Tongue (tissue), 1 donor: ENCODE measurements at regions not wholly inside any gene's neighbourhood (a gene's known extent, or its start where the extent isn't known, plus 50 kb on each side); places are given as distances from the start of the nearest gene placed in this dataset.

ENCODE experiments used
- DNase-seq: peaks from one replicate; pipeline ENCODE4 v3.0.0-alpha.2; 2015

DNA sequence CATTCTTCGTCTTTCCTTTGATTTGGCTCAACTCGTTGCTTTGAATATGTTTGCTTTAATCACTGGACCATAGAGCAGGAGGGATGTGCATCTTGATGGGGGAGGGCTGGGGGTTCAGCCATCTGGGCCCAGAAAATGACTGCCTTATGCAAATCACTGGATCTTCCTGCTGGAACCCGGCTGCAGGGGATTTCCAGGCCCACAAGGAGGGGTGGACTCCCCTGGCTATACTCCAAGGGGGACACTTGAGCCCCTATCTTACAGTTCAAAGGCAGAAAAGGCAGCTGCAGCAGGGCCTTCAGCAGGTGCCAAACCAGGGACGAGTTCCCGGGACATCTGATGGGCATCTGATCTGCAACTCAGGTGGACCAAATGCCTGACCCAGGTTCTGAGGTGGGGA is 122.5 kb downstream of the DICER1 start:
- peak; percentile 12 for DNase-seq

DNA sequence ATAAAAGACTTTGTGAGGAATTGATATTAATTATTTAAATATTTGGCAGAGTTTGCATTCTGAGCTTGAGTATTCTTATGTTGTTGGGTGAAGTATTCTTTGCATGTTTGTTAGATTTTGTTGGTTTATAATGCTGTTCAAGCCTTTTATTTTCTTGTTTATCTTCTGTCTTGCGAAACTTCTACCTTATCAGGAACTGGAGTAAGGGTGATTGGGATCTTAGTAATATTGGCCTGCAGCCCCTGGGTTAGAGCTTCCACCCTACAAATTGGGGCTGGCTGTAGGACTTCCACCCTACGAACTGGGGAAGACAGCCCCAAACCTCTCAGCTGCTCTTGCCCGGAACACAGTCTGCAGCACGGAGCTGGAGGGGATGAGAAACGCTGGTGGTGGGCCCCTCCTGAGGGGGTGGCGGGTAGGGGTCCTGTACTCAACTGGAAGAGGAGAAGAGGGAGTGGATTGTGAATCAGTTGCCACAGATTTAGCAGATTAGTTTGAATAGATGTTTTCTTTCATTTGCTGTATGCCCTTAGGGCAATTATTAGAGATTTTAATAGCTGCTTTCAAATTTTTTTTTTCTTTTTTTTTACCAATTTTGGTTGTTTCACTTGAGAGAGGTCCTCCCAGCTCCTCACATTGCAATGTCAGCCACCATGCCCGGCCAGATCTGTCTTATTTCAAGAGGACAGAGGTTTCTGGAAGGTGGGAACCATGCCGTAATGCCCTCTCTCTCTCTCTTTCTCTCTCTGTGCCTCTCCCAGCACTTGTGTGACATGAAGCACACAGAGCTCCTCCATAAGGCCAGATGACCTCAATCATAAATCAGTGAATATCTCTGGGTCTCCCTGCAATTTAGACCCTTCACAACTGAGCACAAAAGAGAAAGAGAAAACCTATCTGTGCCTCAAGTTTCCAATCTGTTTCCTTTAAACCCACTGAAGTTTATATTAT is 123.4 kb downstream of the DICER1 start:
- no peak for DNase-seq

DNA sequence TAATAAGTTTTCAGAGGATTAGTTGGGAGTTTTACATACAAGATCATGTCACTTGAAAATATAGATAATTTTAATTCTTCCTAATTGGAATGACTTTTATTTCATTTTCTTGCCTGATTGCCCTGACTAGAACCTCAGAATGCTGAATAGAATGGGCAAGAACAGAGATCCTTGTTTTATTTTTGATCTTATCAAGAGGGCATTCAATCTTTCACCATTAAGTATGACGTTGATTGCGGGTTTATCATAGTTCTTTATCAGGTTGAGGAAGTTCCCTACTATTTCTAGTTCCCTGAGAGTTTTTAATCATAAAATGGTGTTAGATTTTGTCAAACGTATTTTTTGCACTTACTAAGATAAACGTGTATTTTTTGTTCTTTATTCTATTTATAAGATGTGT is 124.3 kb downstream of the DICER1 start:
- no peak for DNase-seq

DNA sequence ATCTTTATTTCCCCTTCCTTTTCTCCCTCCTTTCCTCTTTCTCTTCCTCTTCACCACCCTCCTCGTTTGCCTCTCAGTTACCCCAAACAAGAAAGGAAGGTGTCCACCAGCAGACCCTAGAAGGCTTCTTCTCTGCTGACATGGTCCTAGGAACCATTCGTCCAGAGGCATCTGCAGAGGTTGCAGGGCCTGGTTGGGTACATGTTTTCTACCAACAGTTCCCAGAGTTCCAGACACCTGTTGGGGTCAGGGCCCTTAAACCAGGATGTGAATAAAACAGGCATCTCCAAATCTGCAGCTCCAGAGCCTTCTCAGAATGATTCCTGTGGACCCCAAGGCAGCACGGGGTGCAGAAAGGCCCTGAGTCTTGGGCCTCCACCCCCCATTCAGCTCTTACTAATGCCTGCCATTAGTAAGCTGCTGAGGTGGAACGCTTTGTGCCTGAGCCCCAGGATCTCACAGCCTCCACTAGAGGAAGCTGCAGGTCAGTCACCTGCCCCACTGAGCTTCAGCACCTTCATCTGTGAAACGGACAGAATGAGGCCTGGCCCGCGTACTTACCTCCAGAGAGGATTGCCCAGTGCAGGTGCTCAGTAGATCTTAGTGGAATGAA is 130.4 kb downstream of the DICER1 start:
- DNase-seq = no peak

DNA sequence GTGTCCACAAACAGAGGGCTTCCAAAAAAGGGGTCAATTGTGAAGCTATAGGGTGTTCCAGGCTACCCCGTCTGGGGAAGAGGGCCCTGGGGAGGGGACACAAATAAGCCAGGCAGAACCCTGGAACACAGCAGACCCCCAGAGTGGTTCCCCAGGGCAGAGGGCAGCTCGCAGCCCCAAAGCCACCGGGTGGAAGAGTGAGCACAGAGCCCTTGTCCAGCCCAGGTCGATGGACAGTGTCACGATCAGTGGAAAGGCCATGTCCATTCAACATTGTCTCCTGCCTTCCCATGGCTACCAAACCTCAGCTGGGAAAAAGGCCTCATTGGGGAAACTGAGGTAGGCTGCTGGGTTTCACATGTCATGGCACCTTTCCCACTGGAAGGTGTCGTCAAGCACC is 131.4 kb downstream of the DICER1 start:
- DNase-seq = no peak

DNA sequence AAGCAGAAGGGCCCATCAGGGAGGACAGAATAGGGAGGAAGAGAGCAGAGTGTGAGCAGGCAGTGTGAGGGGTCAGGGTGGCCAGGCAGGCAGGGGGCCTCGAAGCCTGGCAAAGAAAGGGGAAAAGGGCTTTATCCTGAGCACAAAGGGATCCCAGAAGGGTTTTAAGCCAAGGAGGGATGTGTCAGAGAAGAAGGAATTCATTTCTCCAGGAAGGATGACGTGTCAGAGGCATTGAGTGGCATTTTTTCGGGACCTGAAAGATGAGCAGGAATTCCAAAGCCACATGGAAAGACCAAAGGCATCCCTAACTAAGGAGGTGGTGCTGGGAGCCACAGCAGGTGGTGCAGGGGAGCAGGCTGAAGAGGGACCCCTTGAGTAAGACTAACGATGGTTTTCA is 132.1 kb downstream of the DICER1 start:
- DNase-seq = no peak

DNA sequence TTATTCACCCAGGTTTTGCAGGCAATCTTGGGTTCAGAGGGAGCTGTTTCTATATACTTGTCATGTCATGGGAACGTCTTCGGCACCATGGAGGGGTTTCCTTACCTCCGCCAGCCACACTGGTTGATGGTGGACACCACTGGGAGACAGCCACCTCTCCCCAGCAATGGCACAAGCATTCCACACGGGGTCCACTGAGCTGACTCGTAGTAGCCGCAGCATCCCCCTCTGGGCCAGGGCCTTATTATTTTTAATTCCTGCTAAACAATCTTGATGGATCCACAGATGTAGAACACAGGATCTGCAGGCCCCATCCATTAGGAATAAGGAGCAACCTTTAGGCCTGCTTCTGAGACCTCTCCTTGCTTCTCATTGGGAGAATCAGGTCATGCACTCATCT is 132.9 kb downstream of the DICER1 start:
- no peak for DNase-seq

DNA sequence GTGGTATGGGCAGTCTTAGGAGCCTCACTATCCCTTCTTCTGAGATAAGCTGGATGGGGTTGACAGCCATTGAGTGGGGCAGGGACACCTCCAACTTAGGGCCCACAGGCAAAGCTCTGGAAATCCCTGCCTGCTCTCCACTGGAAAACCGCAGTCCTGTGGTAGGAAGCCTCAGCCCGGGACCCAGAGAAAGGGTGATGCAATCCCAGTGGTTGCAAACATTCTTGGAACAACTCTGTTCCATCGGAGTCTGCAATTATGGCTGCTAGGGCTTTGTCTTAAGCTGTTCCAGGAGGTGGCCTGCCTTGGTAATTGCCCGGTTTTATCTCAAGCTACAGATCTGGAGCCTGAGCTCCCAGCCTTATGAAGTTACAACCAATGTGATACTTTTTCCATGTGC is 133.4 kb downstream of the DICER1 start:
- no peak for DNase-seq

DNA sequence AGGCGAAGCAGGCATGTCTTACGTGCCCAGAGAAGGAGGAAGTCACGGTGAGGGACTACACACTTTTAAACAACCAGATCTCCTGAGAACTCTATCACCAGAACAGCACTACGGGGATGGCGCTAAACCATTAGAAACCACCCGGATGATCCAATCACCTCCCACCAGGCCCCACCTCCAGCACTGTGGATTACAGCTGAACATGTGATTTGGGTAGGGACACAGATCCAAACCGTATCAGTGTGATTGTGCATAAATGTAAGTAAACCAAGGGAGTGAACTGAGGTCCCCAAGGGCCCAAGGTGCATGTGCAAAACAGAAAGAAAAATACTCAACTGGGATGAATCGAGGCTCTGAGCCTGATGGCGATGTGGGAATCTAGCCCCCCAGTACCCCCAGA is 134.2 kb downstream of the DICER1 start:
- DNase-seq = no peak

DNA sequence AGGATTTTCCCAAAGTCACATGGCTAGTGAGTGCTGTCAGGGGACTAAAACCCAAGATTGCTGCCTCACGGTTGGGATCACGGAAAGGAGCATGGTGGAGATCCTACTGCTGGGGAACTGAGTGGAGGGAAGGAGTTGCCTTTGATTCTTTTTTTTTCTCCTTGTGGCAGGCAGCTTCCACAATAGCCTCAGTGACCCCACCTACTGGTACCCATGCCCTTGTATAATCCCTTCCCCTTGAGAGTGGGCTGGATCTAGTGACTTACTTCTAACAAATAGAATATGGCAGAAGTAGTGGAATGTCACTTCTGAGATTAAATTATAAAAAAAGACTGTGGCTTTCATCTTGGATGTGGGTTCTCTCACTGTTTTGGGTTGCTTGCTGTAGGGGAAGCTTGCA is 135.7 kb downstream of the DICER1 start:
- no peak for DNase-seq

DNA sequence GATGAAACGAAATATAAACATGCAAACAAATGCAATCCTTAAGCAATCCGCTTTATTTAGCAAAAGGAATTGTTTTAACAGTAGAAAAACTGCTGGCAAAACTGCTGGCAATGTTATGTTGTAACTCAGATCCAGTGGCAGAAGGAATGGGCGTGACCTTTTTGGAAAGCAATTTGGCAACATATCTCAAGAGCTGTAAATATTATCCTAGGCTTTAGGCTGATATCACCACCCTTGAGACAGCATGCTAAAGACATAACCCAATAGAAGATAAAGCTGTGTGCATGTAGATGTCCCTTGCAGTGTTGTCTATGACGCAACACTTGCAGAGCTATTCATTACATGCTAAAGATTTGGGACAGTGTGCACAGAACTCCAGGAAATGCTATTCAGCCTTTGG is 138.5 kb downstream of the DICER1 start:
- peak; percentile 35 for DNase-seq

DNA sequence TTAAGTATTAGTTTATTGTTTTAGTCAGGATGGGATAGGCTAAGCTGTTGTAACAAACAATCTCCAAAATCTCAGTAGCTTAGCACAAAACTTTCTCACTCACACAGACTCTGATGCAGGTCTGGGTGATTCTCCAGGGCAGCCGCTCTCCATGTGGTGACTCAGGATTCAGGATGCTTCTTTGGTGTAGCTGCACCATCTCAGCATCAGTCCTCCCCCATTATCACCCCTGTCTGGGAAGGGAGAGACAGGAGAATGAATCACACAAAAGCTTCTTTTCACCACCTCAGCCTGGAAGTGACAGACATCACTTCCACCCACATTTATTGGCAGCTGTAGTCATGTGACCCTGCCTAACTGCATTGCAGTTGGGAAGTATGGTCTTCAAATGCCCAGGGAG is 142.3 kb downstream of the DICER1 start:
- no peak for DNase-seq

DNA sequence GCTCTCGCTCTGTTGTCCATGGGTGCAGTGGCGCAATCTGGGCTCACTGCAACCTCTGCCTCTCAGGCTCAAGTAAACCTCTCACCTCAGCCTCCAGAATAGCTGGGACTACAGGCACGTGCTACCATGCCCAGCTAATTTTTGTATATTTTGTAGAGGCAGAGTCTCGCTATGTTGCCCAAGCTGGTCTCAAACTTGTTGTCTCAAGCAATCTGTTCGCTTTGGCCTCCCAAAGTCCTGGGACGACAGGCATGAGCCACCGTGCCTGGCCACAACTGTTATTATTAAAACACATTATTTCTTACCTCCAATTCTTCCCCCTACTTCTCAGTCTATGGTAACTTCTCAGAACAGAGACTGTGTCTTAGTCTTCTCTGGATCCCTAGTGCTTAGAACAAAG is 143.3 kb downstream of the DICER1 start:
- no peak for DNase-seq

DNA sequence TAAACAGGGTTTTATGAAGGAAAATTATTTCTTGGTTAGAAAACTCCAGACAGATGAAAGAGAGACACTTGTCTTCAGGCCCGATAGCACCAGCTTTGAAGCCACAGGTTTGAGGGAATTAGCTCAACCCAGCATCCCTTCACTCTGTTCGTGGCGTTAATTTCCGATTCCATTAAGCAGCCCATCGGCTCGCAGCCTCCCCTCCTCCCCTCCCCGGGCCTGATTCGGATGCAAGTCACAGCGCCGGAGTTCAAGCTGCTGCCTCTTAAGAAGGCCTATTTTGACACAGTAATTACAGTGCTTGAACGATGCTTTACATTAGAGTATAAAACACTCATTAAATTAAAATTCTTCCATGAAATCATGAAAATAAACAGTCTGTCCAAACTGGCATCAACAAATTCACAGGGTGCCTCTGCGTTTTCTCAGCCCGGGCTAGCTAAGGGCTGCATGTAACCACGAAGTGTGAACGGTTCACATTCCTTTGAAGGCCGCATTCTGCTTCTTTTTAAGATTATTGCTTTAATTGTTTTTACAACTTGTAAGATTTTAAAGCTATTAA is 145.8 kb downstream of the DICER1 start:
- peak; percentile 28 for DNase-seq

DNA sequence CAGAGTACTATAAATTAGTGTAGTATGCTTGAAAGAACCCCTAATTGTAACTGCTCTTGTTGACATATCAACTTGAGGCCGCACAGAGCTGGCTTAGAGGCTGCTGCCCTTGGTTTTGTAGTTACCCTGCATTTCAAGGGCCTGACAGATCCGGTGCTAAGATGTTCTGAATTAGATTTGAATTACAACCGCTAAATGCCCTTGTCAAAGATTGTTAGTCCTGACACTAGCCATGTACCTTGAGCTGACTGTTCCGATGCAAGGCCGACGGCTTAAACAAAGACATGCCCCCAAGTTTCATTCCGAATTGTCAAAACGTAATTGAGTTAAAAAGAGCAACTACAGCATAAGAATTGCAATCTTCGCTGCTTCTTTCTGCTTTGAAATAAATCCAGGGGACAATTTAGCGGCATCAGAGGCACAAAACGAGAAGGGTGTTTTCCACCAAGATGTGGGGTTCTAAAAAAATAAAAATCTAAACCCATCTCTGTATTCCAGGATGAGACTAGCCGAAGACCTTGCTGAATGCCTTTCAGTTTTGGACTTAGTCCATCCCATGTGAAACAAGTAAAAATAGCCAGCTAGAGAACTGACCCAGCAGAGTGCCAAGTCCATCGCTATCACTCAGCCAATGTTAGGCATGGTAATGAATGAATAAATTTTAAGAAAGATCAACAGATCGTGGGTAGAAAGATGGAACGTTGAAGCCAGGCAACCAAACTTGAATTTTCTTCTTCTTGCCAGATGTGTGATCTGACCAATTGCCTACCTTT is 148.7 kb downstream of the DICER1 start:
- peak; percentile 59 for DNase-seq

DNA sequence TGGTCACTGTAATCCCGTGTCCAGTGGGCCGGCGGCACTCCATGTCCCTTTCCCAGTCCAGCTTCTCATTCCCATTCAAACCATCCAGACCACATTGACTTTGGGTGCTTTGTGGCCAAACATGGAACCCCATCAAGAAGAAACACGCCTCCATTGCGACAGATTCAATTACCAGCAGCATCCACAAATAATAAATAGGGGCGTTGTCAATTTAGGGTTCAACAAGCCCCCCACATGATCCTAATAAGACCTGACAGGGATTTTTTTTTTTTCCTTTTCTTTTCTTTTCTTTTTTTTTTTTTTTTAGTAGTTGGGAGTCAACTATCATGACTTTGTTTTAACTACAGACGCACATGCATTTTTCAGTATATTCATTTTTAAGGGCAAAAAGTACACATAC is 149.4 kb downstream of the DICER1 start:
- DNase-seq = no peak

DNA sequence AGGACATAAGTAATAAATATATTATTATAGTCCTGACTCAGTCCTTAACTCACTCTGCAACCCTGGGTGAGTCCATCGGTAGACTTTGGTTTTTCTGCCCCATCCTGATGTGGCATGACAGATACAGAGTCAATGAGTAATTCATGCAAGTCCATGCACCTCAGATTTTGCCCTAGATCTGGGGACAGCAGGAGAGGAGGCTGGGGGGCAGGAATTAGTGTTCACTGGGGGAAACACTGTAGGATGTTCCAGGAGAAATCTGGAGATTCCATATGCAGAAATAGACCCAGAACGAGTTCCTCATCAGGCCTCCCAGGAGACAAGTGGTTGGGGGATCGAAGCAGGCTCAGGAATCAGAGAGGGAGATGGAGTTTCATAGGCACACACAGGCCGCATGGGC is 150.8 kb downstream of the DICER1 start:
- DNase-seq = no peak

DNA sequence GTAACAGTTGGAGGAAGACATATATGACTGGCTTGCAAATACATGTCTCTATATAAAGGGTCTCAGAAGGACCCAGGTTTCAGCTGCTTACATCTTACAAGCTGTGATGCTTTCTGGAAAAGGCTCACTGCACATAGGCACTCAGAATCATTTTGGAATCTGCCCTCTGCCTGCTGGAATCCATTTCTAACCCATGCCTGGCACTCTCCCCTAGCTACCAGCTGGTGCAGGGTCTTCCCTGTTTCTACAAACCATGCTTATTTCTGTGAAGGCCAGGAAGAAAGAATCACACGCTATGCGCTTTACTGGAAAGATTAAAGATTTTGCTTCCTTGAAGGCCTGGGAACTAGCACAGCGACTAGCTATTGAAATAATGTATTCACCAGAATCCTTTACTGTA is 151.3 kb downstream of the DICER1 start:
- peak; percentile 75 for DNase-seq

DNA sequence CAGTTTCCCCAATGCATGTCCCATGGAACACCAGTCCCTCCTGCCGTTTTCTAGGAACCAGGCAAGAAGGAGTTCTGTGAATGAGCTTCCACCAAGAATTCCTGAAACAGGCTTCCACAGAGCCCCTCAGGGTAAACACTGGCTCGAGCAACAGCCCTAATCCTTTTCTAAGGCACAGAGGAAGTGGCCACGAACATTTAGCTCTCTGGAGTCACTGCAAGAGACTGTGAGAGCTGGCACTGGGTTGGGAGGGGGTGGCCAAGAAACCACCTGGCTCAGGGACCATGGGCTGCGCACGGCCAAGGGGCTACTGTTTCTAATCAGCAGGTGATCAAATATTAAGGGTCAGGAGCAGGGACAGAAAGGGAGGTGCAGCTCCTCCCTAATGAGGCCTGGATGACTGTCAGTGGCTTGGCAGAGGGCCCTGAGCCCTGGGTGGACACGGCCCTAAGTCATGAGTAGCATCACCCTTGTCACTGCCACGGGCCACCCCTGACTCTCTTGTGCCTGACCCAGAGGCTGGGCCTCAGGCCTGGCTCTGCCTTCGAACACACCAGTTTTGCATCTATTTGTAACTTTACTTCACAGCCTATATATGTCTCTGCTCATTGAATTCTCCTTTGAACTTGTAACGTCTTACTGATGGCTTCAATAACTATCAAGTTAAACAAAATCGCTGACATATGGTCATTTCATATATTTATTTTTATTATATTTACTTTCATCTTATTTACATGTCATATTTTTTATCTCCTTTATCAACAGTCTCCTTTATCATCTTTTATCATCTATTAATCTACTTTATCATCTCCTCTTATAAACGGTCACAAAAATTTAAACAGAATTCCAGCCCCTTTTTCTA is 154.0 kb downstream of the DICER1 start:
- DNase-seq = peak; percentile 14

DNA sequence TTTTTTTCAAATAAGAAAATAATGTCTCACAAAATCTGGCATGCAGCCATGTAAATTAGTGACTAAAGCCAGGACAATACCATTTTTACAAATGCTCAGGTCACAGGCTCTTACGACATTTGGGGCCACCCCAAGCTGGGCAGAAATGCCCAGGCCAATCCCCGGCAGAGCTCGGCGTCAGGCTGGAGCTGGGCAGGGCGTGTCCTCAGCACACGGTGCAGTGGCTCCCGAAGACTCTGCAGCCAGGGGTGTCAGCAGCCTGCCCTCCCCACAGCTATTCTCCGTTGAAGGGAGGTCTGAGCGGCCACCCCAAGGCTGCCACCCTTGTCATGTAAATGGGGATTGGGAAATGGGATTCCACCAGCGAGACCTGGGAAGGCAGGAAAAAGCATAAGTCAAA is 158.6 kb downstream of the DICER1 start:
- DNase-seq = no peak

DNA sequence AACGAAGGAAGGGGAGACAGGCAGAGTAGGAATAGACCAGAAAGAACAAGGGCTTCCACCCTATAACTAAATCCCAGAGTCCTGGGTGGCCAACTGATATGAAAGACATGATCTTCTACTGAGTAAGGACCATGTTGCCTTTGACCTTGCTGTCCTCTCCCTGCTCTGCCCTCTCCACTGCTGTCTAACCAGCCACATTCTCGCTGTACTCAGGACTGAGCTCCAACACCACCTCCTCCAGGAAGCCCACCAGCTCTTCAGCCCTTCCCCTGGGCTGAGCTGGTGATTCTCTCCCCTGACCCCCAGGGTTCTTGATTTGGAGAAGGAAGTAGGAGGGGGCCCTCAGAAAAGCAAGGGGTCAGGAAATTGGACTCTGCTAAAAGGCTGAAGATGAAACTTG is 159.2 kb downstream of the DICER1 start:
- no peak for DNase-seq

DNA sequence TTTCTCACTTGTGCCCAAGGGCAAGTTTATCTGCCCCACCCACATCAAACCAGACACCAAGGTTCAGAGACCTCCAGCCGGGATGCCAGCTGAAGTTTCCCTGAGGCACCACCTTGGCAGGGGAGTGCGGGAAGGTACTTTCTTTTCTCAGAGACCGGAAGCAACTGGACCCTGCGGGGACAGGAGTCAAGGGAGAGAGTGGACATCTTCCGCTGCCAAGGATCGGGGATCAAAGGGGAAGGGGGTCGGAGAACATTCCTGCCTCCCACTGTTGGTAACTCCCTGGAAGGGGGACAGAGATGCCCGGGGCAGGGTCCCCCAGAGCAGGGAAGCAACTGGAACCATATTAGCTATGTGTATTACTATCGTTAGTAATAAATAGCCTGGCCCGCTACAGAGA is 161.8 kb downstream of the DICER1 start:
- no peak for DNase-seq
